COLO668 (cell line): ENCODE measurements at regions not wholly inside any gene's neighbourhood (a gene's known extent, or its start where the extent isn't known, plus 50 kb on each side); places are given as distances from the start of the nearest gene placed in this dataset.

Experiments
- DNase-seq: peaks from one replicate; lab custom pipeline; 2025; ENCODE audit not compliant: unreplicated experiment; lab: John Stamatoyannopoulos, UW

DNA sequence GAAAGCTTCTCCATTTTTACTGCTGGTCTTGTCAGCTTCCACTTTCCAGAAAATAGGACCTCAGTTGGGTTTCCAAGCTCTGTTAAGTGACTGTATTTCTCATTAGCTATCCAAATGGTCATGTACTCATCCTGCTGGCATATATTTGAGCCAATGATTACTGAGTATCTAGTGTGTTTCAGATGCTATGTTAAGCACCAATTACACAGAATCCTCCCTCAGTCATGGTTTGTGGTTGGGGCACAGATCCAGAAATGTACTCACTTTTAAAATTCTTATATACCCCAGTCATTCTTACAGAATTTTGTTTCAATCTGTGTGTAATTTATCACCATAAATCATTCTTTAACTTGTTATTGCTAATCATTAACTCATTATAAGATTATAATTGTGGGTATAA lies 362.3 kb upstream of the MTPN start:
- DNase-seq: no peak

DNA sequence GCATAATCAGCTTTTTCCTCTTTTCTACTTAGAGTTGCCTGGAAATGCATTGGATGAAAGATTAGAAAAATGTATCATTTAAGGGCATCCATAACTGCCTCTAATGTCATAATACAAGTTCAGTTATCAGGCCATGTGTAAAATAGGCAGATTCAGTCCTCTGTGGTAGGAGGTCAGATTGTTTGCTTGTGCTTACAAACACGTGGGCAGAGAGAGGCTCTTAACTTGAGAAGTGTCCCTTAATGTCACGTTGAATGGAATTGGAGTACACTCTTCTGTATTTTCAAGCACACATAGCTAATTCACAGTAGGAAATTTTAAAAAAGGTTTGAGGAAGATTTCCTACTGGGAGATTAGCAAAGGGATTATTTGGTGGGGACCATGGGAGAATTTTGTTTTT lies 359.8 kb upstream of the MTPN start:
- no peak for DNase-seq

DNA sequence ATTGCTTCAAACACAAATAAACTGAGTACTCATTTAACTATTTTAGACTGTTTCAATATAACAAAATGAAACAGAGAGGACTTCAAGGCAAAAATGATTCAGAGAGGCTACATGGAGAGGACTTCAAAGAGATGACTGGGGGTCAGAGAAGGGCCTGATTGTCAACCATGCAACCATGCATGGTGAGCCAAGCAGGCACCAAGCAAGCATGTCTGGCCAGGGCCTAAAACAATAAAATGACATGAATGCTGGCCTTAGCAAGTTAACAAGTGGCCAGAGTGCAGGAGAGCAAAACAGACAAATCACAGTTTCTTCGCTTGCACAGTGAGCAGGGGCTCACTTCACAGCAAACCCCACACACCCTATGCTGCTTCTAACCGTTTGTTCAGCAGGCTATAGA lies 356.5 kb upstream of the MTPN start:
- no peak for DNase-seq

DNA sequence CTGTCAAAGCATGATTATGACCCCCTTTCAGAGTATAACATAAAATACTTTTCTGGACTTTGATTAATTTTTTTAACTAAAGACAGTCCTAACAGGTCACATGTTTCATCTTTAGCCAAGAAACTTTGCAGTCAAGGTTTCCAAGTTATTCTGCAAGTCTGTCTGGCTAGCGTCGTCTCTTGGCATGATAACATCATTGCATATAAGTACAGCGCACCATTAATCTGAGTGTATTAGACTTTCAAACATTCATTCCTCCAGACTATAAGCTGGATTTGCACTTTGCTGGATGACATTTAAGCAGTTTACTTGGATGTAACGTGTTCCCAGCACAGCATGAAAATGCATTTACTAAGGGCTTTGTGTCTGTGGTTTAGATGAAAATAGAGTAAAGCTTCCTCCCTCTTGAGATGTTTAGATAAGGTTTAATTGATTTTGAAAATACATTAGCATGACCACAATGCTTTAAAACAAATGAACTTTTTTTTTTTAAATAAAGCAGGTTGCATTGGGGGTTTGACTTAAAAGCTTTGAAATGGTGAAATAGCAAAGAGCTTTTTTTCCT lies 349.0 kb upstream of the MTPN start:
- no peak for DNase-seq

DNA sequence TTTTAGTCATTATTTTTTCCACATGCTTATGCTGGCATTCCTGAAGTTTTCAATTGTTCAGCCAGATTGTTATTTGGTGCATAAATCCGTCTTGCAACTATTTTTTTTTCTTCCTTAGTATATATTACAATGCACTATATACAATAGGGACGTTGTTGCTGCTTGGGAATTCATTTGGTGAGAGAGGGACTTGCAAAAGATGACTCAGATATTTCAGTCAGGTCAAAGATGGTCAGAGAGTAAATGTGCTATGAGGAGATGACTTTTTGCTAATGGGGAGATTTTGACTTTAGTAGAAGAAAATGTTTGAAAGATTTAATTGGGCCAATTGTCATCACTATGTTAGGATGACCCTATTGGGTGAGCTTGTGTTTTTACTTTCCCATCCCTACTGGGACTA lies 348.4 kb upstream of the MTPN start:
- DNase-seq: no peak

DNA sequence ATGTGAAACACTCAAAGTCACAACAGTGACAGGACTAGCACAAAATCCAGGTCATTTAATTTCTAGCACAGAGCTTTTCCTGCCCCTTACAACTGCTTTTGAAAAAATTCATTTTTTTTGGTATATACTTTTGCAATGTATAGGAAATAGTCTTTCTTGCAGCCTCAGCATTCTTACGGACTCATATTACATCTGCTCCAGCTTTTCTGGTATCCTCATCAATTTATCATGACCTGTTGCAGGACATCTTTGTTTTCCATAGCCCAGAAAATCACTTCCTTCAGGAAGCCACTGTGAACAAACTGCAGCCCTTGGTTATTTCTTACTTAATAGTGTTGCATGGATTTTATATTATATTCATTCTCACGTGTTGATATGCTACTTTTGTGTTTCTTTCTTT lies 347.9 kb upstream of the MTPN start:
- no peak for DNase-seq

DNA sequence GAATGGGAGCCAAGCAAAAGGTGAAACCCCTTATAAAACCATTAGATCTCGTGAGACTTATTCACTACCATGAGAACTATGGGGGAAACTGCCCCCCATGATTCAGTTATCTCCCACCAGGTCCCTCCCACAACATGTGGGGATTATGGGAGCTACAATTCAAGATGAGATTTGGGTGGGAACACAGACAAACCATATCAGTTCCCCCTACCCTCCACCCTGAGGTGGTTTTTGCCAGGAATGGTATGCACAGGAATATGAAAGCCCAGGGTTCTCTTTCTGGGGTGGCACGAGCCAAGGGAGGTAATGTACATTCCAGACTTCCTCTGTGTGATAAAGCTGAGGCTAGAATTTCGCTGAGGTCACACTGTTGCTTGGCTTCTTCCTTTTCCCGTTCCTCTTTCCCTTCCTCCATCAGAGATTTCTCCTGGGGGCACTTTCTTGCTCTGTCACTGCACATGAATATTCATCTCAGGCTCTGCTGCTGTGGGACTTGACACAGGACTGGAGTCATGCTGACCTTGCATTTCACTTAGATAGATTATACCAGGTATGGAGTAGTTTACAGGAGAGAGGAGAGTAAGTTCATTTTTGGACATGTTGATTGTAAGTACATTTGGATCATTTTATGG lies 347.0 kb upstream of the MTPN start:
- DNase-seq: no peak

DNA sequence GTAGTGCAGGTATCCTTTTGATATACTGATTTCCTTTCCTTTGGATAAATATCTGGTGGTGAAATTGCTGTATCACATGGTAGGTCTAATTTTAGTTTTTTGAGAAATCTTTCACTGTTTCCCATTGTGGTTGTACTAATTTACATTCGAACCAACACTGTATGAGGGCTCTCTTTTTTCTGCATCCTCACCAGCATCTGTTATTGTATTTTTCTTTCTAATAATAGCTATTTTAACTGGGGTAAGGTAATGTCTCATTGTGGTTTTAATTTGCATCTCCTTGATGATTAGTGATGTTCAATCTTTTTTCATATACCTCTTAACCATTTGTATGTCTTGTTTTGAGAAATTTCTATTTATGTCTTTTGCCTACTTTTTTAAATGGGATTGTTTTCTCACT lies 335.4 kb upstream of the MTPN start:
- DNase-seq: no peak

DNA sequence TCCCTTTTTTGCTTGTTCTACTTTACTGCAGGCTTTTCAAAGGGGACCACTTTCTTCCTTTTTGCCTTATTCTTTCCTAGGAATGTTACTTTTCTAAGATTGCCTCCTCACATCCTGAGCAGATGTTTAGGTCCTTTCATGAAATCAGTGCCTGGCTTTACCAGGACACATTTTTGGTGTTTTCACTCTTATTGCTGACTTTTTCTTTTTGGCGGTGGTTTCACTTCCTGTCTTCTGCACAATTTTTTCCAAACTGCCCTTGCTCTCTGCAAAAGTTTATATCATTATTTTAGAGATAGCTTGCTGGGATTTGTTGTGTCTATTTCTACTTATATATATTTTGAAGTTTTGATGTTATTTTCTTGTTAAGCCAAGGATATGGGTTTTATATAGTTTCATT lies 332.2 kb upstream of the MTPN start:
- no peak for DNase-seq

DNA sequence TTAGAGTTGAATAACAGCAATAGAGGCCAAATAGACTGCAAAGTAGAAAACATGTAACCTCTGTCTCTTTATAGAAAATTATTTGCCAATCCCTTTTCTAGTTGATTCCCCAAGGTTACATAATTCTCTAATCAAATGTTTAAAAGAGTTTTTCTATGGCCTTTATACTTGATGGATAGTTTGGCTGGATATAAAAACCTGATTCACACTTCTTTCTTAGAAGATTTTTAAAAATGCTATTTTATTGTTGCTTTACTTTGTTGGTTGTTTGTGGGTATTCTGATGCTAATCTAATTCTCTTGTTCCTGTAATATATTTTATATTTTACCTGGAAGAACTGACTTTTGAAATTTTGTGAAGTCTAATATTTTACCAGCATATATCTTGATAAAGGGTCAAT lies 331.1 kb upstream of the MTPN start:
- no peak for DNase-seq

DNA sequence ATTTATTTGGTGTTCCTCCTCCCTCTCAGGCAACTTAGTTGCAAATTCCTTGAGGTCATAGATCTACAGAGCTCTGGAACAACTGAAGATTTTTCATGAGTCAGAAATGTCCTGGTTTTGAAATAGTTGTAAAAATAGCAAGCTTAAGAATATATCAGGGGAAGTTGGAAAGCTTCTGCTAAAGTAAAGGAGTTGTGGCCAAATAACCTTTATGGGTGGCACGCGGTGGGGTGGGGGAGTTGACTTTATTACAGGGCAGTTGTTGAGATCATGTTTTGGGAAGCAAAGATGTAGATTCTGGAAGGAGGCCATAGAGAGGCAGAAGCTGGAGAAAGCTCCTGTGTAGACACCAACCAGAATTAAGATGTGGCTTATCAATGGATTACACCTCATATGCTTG lies 326.0 kb upstream of the MTPN start:
- DNase-seq: no peak

DNA sequence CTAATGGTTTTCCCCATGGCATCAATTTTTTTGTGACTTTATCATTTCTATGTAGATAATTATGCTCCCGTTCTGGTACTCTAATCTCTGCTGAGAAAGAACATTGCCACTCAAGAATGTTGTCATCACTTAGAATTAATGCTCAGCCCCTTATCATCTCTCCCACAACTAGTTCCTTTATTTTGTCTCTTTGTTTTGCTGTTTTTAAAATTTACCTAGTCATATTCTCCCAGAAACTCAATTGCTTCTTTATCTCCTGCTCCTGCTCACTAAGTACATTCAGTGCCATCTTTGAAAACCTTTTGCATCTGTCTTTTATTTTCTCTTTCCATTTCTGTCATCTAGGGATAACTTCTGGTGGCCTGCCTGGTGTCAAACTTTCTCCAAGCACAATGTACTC lies 324.9 kb upstream of the MTPN start:
- DNase-seq: no peak

DNA sequence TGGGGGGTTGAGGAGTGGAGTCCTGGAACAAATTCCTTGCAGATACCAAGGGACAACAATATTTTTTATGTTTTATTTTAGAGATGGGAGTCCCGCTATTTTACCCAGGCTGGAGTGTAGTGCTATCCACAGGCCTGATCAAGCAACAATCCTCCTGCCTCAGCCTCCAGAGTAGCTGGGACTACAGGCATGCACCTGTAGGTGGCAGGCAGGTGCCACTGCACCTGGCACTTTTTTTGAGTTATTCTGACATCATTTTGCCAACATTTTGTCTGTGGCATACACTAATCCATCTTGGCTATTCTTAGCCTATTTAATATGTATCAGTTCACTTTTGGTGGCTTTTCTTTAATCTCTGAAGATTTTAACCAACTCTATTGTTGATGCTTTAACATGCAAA lies 317.8 kb upstream of the MTPN start:
- DNase-seq: no peak

DNA sequence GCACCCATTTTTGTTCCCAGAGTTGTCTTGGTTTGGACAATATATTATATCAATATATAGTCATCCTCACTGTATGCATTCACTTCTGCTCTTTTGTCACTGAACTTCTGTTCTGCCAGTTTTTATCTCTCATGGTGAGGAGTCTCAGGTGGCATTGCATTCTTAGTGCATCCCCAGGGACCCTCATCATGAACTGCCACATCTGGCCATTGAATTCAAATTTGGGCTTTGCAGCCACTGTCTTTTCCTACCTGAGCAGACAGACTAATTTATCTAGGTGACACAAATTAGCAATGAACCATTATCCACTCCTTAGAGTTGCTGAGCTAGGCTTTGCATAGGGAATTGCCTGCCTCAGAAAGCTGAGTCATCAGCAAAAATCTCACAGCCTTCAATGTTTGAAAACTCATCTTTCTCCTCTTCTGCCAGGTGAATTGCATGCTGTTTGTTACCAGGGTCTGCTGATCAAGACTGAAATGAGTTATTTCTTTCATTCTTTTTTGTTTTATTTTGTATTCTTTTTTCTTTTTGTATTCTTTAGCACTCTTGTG lies 316.8 kb upstream of the MTPN start:
- DNase-seq: no peak

DNA sequence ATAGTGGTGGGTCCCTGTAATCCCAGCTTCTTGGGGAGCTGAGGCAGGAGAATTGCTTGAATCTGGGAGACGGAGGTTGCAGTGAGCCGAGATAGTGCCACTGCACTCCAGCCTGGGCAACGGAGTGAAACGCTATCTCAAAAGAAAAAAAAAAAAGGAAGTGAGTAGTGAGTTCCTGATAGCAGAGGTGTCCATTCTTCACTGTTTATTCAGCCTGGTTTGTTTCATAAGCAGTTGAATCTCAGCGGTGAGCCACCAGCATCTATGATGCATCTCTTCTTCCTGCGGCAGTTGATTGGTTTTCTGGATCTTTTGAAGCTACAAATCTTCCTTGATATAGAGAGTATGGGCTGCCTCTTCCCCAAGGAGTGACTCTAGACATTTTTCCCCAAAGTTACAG lies 316.1 kb upstream of the MTPN start:
- DNase-seq: no peak

DNA sequence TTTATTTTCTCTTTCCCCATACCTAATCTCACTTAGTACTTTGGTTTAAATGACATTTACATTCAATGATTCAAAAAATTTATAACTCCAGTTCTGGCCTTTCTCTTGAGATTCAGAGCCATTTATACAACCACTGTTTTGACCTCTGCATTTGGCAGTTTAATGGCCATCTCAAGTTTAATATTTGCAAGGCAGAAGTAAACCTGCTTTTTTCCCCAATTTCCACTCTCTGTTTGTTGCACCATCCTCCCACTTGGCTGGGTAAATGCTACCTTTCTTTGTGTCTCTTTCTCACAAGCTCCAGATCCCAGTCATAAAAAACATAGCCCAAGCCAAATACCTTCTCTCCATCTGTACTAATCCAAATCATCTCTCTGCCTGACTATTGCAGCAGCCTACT lies 315.2 kb upstream of the MTPN start:
- DNase-seq: no peak

DNA sequence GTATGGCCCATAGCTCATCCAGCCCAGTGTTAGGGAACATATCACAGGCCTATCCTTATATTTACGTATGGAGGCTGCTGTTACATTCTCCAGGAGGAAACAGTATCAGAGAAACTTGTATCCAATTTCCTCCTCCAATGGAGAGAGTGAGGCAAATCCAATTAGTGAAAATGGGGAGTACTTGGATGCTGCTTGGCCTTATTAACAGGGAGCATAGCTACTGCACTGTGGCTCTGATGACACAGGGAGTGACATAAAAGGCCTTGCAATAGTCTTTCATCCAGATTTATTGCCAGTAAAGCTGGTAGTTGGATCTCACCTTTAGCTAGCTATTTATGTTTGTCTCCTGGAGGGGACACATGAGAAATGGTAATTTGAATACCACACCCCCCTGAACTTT lies 313.2 kb upstream of the MTPN start:
- no peak for DNase-seq

DNA sequence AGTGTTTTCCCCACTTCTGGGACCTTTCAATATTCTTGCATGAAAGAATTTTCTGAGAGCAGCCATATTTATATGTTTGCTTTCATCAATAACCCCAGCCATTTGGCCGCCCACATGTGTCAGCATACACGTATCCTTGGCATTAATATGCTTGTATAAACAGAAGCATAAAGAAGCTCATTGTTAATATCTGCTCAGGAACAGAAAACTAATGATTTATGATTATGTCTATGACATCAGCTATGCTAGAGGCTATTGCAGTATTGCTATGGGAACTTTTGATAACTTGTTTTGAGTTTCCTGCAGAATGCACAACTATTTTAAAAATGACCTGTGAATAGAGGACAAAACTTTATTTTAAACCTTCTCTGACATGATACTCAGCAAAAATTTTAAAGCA lies 300.9 kb upstream of the MTPN start:
- no peak for DNase-seq

DNA sequence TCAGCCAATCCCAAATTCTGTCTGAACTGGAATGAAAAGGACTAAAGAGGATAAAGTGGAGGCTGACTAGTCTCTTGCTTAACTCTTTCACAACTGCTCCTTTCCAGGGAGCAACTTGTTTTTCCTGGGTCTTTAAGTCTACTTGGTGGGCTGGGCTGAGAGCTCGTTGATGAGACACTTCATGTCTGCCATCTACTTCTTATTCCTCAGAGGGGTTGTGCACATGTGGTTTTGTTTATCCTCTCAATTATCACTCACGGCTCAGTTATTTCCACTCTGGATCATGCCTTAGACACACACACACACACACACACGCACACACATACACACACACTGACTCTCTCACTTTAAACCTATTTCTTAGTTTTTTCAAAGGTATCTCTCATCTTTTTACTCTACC lies 298.6 kb upstream of the MTPN start:
- no peak for DNase-seq

DNA sequence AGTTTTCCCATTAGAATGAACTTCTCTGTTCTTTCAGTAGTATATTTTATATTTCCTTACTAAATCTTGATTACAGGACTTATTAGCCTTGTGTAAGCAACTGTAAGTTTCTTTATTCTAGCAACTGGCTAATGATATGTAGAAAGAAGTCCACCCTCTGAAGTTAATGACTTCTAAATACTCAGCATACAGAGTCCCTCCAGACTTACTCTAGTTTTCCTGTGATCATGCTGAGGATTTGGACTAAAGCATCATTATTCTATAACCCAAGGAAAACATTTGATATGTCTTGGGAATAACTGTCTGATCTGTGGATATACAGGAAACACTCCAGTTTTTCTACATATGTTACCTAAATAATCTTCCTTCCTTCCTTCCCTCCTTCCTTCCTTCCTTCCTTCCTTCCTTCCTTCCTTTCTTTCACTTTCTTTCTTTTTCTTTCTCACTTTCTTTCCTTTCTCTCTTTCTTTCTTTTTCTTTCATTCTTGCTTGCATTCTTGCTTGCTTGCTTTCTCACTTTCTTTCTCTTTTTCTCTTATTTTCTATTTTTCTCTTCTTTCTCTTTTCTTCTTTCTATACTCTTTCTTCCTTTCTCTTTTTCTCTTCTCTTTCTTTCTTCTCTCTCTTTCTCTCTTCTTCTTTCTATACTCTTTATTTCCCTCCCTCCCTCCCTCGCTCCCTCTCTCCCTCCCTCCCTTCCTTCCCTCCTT lies 297.6 kb upstream of the MTPN start:
- no peak for DNase-seq

DNA sequence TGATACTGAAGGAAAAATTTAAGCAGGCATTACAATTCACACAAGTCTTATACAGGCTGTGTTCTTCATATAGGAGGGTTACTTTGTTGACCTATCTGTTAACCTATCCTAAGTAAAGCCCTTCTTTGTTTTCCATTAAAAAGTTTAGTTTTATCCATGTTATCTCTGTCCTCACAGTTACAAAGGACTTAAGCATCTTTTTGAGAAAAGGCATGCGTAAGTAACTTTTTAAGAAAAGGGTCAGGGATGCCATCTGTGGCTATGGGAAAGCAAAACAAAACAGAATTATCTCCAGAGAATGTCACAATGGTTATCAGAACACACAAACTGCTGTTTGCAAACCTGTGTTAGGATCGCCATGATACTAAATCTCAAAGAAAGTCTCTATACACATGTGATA lies 295.8 kb upstream of the MTPN start:
- no peak for DNase-seq

DNA sequence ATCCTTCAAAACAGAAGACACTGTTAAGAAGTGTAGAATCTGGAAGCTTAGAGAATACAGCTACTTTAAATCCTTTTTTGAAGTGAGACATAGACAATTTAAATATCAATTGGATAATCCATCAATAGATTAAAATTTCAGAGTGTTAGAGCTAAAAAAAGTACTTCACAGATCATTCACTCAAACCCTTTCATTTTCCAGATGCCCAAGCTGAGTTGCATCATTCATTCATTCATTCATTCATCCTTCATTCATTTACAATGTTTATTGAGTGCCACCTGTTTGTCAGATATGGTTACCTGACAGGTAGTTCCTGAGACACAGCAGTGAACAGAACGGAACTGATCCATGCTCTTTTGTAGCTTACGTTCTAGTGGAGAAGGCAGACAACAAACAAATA lies 290.7 kb upstream of the MTPN start:
- DNase-seq: no peak

DNA sequence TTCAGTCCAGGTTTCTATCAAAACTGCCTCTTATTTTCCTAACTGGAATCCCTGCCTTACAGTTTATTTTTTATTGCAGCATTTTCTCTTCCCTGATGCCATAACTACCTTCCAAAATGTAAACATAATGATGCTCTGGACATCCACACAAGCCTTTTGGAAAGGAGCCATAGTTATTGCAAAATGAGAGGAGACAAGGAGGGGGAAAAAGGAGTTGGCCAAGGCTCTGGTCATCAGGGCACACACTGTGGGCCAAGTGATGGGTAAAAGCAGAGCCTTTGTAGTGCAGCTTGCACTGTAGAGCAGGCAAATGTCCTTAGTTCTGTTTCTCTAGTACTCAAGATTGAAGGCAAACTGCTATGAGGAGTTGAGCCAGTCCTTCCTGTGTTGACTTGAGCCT lies 289.3 kb upstream of the MTPN start:
- no peak for DNase-seq
